Dermis microvascular lymphatic vessel endothelial cell (primary cell): ENCODE measurements at regions not wholly inside any gene's neighbourhood (a gene's known extent, or its start where the extent isn't known, plus 50 kb on each side); places are given as distances from the start of the nearest gene placed in this dataset.
"Not testable (repeated sequence)": the region's sequence is repeated elsewhere in the genome, so short reads cannot be mapped to it uniquely, and the experiment has no call there.

Experiments
- DNase-seq, 2 donors: peaks; one replicate each; pipeline versions ENCODE4 v3.0.0 to v3.0.0-alpha.2; 2010; ENCODE audit warnings: low read depth in 2 of 2

GRCh38 chr10:30765022-30765615, 135.6 kb upstream of the LYZL2 start:
- DNase-seq, result no peak

DNA sequence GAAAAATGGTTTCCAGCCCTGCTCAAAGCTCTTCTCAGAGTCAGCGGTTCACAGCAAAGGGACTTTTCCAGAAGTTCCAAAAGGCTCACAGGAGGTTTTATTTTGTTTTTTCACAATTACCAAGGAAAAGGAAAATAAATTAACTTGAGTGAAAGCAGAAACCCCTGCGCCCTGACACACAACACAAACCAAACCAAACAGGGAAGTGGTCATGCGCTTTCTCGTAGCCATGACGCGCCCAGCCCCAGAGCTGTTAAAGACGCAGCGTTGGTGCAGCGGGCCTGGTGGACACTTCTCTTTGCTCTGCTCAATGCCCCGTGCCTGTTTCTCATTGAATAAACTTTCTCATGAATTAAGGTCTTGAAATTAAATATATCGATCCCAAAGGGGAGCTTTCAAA, 134.4 kb upstream of the LYZL2 start:
- no peak for DNase-seq

- DNase-seq, result no peak
Observed at GRCh38 chr10:30762620-30763019, 133.1 kb upstream of the LYZL2 start.

DNA sequence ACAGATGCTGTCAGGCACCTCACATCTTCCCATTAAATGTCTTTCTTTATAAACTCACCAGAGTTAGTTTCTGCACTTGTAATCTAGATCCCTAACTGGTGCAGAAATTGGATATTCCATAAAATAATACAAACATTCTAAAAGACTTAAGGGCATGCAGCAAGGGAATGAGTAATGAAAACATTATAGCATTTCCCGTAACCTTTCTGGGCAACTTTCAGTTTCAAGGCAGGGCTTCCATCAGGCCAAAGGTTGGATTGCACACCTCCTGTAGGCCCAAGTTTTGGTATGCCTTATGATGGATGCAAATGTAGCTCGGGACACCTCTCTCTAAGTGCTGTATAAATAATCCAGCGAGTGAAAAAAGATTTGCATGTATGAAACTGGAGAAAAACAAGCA, 129.9 kb upstream of the LYZL2 start:
- peak in 1 of 2 donors; percentile 32 for DNase-seq

DNA sequence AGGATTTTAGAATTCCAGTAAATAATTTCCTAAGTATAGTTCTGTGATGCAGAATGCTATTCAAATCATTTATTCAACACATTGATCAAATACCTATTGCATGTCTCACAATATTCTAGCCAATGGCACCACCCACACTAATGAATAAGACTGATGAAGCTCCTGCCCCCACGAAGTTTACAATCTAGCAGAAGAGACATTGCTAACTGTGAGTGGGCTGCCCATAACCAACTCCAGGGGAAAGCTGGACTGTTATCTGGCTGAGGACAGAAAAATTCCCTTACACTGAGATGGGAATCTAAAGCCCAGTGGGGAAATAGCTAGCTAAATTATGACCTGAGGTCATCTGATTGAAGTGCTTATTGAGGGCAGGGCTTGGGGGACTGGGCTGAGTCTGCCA, 128.8 kb upstream of the LYZL2 start:
- no peak for DNase-seq

DNA sequence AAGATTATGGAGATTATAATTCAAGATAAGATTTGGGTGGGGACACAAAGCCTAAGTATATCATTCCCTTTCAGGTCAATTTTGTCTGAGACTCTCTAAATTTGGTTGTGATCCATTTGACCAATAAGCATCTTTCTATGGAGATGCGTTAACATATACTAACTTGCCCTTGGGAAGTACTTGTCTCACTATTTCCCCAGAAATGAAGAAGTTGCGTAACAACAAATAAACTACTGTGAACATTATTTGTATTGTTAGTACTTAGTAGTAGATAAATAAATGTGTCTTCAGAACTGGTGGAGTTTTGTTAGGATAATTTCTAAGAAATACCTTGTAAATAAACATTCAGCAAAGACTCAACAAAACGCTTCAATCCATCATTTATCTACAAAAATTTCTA, 127.3 kb upstream of the LYZL2 start:
- no peak for DNase-seq

GRCh38 chr10:30756151-30756550, 126.6 kb upstream of the LYZL2 start:
- DNase-seq, result no peak

GRCh38 chr10:30755441-30755953, 125.9 kb upstream of the LYZL2 start:
- no peak for DNase-seq

DNA sequence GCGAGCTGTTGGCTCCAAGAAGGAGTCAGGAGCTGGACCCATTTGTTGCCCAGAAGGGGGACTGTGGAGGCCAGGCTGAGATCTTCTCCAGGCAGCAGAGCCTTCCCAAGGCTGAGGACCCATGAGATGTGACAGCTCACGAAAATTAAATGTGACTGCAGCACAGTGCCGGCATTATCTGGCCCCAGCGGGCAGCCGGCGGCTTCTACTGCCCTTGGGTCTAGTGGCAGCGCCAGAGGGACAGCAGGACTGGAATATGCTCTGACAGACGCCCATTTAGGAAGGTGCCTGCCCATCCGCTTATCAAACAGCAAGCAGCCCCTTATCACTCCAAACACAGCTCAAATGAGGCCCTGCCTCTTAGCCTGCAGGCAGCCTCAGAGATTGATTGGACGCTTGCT, 122.9 kb upstream of the LYZL2 start:
- DNase-seq, result no peak

DNA sequence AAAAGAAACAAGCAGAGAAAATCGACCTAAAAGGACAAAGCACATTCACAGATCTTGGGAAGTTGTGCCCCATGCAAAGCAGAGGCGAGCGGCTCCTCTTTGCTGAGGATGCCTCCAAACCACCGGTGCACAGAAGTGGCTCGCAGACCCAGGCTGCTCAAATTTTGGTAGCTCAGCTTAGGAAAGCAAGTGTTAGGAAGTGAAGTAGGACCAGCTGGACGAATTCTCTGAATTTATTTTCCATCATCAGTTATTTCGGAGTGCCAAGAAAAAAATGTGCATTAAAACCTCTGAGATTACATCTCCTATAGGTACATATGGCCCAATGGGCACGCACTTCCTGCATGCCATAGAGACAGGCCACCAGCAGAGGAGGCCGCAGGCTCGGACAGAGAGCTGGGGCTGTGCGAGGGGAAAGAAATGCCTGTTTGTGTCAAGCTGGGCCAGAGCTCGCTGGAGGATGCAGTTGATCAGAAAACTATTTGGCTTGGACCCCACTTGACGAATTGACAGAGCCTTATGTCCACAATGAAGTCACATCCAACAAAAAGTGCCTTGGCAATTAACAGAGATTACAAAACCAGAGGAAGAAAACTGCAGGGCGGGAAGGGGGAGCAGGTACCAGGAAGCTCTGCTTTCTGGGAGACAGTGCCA, 122.3 kb upstream of the LYZL2 start:
- peak; percentile 35 to 65 for DNase-seq

GRCh38 chr10:30750971-30751677, 121.6 kb upstream of the LYZL2 start:
- DNase-seq, result peak in 1 of 2 donors; percentile 69

DNA sequence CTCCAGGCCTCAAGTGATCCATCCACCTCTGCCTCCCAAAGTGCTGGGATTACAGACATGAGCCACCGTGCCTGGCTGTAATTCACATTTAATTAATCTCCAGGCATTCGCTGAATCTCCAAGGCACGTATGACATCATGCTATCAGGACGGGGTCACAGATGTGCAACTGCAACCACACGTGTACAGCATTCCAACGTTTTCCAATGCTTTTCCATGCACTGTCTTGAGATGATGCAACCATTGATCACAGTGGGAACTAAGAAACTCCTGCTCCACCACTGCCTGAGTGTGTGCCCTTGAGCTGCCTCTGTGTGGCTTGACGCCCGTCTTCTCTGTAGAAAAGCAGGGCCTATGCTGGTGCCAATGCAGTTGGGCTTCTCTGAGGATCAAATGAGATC, 119.8 kb upstream of the LYZL2 start:
- no peak for DNase-seq

- no peak for DNase-seq
Observed at GRCh38 chr10:30748152-30748973, 118.8 kb upstream of the LYZL2 start.

GRCh38 chr10:30747633-30748032, 118.1 kb upstream of the LYZL2 start:
- peak in 1 of 2 donors; percentile 22 for DNase-seq

- DNase-seq, result no peak
Observed at GRCh38 chr10:30745953-30746352, 116.4 kb upstream of the LYZL2 start.

DNA sequence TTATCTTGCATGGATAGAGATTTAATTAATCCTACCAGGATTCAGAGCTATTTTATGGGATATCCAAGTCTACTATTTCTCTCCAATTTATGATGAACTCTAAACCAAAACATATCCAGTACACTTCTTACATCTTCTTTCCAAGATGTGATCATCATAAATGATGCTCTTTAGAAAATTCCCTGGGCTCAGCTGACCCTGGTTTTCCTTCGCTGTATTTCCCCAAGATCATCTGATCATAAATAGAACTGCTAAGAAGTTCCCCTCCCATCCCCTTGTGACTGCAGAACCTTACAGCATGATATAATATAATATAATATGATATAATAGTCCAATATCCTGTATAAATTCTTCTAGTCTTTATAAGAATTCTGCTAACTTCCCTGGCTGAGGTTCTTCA, 114.6 kb upstream of the LYZL2 start:
- no peak for DNase-seq

DNA sequence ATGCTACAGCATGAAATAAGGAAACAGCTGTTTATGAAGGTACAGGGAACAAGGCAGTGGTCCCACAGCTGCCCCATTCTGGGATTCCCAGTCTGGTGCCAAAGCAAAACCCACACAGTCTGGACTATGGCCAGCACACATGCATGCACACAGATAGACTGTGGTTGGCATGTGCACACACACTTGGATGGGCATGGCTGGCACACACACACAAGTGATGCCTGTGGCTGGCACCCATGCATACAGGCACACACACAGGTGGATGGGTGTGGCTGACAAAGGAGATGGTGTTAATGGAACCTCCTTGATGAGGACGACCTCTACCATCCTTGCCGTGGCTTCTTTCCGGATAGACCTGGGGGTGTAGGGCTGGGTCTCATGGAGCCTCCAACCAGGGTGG, 114.0 kb upstream of the LYZL2 start:
- DNase-seq, result no peak

DNA sequence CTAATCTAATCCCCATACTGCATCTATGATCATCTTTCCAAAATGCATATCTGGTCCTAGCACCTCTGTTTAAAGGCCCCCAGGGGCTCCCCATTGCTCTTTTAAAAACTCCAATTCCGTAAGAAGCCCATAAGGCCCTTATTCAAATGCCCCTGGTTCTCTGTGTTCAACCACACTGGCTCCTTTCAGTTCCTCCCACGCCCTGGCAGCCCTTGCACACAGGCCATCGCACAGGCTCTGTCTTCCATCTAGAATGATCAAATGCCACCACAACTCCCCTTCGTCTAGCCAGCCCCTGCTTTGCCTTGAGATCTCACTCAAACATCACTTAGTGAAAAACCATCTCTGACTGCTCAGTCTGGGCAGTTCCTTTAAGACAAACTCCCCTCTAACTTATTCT, 112.9 kb upstream of the LYZL2 start:
- DNase-seq, result no peak

DNA sequence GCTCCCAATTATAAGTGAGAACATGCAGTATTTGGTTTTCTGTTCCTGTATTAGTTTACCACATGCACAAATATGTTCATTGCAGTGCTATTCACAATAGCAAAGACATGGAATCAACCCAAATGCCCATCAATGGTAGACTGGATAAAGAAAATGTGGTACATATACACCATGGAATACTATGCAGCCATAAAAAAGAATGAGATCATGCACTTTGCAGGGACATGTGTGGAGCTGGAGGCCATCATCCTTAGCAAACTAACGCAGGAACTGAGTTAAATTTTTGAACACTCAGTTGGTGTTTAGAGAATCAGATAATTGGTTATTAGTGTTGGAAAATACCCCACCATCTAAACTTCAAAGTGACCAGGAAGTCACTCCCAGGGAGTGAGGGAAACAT, 111.2 kb upstream of the LYZL2 start:
- not testable (repeated sequence) for DNase-seq

- no peak for DNase-seq
Observed at GRCh38 chr10:30738416-30738815, 108.9 kb upstream of the LYZL2 start.

DNA sequence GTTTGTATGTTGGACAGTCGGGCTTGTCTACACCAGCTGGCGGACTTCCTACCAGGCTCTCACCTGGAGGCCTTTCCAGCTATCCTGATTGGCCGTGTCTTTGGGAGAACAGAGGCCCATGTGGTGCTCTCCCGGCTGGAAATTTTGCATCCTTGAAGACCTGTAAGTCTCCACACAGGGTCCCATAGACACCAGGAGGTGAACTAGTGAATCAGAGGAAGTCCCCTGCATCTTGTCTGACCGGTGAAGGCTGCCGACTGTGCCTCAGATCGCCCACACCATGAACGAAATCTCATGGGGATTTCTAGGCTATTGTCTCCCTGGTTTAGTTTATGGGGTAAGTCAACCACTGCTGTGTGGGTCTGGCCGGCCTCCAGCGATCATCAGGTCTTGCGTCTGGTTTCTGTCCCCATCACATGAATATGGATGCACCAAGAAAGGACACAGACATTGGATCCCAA, 108.4 kb upstream of the LYZL2 start:
- no peak for DNase-seq
